Heart left ventricle (tissue), 16 donors: ENCODE measurements at regions not wholly inside any gene's neighbourhood (a gene's known extent, or its start where the extent isn't known, plus 50 kb on each side); places are given as distances from the start of the nearest gene placed in this dataset.
A peak's percentile ranks its signal among the peaks of the same experiment; 100 is the strongest.

ENCODE experiments used
- ATAC-seq, 4 donors: fragments of 200-7000 bp; cut with Tn5 transposase; one replicate each; pipeline ENCODE4 v1.9.1; 2020 to 2022; ENCODE audit warnings: moderate library complexity in 4 of 4, mild to moderate bottlenecking in 3 of 4, moderate number of reproducible peaks in 1 of 4
- DNase-seq, 5 donors: peaks; one replicate each; pipeline ENCODE4 v3.0.0-alpha.2; 2020
- H3K27ac ChIP-seq, 12 donors: fragments of 200-600 bp; sonication (generic) in 4 of 12; one replicate each; pipeline versions ENCODE4 v1.5.0 to v1.8.0; 2016 to 2022; ENCODE audit warnings: mild to moderate bottlenecking in 2 of 12
- H3K27me3 ChIP-seq, 9 donors: fragments of 200-600 bp; sonication (generic) in 2 of 9; one replicate each; pipeline versions ENCODE4 v1.5.1 to v1.8.0; 2016 to 2022; ENCODE audit warnings: mild to moderate bottlenecking in 3 of 9
- H3K36me3 ChIP-seq, 9 donors: fragments of 200-600 bp; sonication (generic) in 2 of 9; one replicate each; pipeline versions ENCODE4 v1.5.0 to v1.8.0; 2018 to 2022; ENCODE audit warnings: mild to moderate bottlenecking in 2 of 9
- H3K4me1 ChIP-seq, 12 donors: fragments of 200-600 bp; sonication (generic) in 4 of 12; one replicate each; pipeline versions ENCODE4 v1.5.0 to v1.8.0; 2016 to 2022; ENCODE audit warnings: mild to moderate bottlenecking in 3 of 12
- H3K4me3 ChIP-seq, 12 donors: fragments of 200-600 bp; sonication (generic) in 4 of 12; one replicate each; pipeline versions ENCODE4 v1.5.0 to v1.8.0; 2017 to 2022; ENCODE audit warnings: mild to moderate bottlenecking in 9 of 12, moderate library complexity in 4 of 12
- H3K9me3 ChIP-seq, 12 donors: fragments of 200-600 bp; sonication (generic) in 4 of 12; one replicate each; pipeline versions ENCODE4 v1.5.0 to v1.8.0; 2016 to 2022; ENCODE audit warnings: mild to moderate bottlenecking in 1 of 12
- POLR2A ChIP-seq, 2 donors: fragments of 450-650 bp; IDR thresholded peaks; one replicate each; pipeline ENCODE4 v1.6.1; 2017; ENCODE audit warnings: antibody characterized with exemption in 2 of 2, mild to moderate bottlenecking in 2 of 2, moderate library complexity in 2 of 2
- WGBS, 4 donors: extraction: QIAGEN DNeasy Blood & Tissue Kit in 2 of 4; methylation state at CpG; one replicate each; pipeline versions ENCODE4 v1.1.5 to v1.1.7; 2013 to 2018; 5-methylcytosine and 5-hydroxymethylcytosine counted together
- intact Hi-C, 10 donors: fragments of 100-400 bp; cut with DNase I; formaldehyde crosslinking; loops; one replicate each; pipeline versions ENCODE4 v1.11.1 to v1.14.2; 2022
- TF ChIP-seq, protein P1 (sequence below), 12 donors: fragments of 200-600 bp; sonication (generic) in 4 of 12; IDR thresholded peaks; one replicate each; pipeline versions ENCODE4 v1.5.0 to v1.8.0; 2018 to 2022; ENCODE audit warnings: antibody characterized with exemption in 12 of 12, mild to moderate bottlenecking in 5 of 12
- donor health status: ischemic (EF 13 %, LVEDD 7.1; RV severe dilation, severe dysfunction).
- donor health status: healthy with polysubstance abuse.
- donor health status: DM: no; HTN: yes; CAD: no.
- donor health status: DM: no; HTN: no; CAD: no.
- donor health status: ischemic (EF 25% LVEDD 6.9; RV normal size, moderate dysfunction).
- donor health status: ischemic (EF 25% LVEDD 5.7; RV mildly dilated, moderate dysfunction).
- donor health status: healthy.
- donor health status: DM: yes; HTN: yes; CAD: no.
- donor health status: ischemic (EF 35%, LVEDD 5.7; RV mildly dilated, moderate dysfunction).
- donor health status: nonischemic (EF 11% LVEDD 7.7; RV severe dilation, severe dysfunction).
- donor health status: DM: yes; HTN: yes; CAD: no.
- donor health status: PGD.
- donor health status: ischemic (EF 29% LVEDD 5.4; RV normal size, mild dysfunction).
- donor health status: nonischemic (EF 23%, LVEDD 6.1; RV moderate dilation, normal function).

DNA sequence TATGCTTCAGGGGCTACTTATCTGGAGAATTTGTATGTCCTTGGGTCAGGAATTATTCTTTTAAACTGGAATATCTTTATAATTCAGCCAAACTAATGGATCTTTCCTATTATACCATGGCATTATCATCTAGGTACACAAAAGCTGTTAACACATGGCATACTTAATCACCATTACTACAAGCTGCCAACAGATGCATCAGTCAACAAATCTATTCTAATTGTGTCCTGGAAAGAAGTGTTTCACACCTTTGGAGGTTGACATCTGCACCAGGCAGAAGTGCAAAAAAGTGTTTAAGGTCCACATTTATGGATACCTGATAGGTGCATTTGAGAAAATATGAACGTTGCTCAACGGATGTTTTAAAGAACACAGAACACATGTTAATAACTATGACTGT lies 470.2 kb upstream of the ADGRL2 start:
- WGBS, 4 donors, result 16 to 61% (median 45%) methylated on average over 2 of the region's 2 CpGs
- DNase-seq (no peak), ATAC-seq (peak in 2 of 4 donors; percentile 41 to 63)
- Histone ChIP-seq H3K4me3 (no peak overlapping the region), H3K9me3 (no peaks in the 10 kb centered on the region), H3K4me1 (peaks cover 0 to 4% (median 0%) of the 10 kb centered on the region in 12 donors), H3K36me3 (no peaks in the 10 kb centered on the region), H3K27ac (no peak overlapping the region), H3K27me3 (no peaks in the 10 kb centered on the region)
- TF ChIP-seq, protein P1, sequence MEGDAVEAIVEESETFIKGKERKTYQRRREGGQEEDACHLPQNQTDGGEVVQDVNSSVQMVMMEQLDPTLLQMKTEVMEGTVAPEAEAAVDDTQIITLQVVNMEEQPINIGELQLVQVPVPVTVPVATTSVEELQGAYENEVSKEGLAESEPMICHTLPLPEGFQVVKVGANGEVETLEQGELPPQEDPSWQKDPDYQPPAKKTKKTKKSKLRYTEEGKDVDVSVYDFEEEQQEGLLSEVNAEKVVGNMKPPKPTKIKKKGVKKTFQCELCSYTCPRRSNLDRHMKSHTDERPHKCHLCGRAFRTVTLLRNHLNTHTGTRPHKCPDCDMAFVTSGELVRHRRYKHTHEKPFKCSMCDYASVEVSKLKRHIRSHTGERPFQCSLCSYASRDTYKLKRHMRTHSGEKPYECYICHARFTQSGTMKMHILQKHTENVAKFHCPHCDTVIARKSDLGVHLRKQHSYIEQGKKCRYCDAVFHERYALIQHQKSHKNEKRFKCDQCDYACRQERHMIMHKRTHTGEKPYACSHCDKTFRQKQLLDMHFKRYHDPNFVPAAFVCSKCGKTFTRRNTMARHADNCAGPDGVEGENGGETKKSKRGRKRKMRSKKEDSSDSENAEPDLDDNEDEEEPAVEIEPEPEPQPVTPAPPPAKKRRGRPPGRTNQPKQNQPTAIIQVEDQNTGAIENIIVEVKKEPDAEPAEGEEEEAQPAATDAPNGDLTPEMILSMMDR (IDR thresholded peaks at IDR 0.05), result no peak
- TF ChIP-seq POLR2A (IDR thresholded peaks at IDR 0.05), result no peak
- intact Hi-C loops, result no loop called here

DNA sequence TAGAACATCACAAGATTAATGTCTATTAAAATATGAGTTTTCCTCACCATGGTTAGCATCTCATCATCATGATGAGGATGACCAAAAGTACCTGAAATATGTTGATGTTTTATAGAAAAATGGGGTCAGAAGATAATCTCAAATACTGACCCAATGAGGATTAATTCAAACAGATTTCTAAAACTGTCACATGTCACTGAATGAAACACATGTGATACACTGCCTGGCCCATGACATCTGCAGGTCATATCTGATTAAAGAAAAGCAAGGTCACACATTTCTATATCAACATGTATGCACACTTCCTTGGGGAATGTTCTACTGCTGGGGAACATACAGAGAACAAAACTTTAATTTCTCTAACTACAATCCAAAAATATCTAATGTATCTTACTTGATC lies 470.6 kb upstream of the ADGRL2 start:
- no peaks in the 10 kb centered on the region for H3K27me3 ChIP-seq
- no peak for DNase-seq
- peaks cover 0 to 4% (median 0%) of the 10 kb centered on the region in 12 donors for H3K4me1 ChIP-seq
- TF ChIP-seq POLR2A (IDR thresholded peaks at IDR 0.05), result no peak
- TF ChIP-seq, protein P1 (IDR thresholded peaks at IDR 0.05), result no peak
- no peaks in the 10 kb centered on the region for H3K36me3 ChIP-seq
- ATAC-seq, result no peak
- H3K27ac ChIP-seq, result no peak overlapping the region
- H3K4me3 ChIP-seq, result no peak overlapping the region
- intact Hi-C loops, result no loop called here
- no peaks in the 10 kb centered on the region for H3K9me3 ChIP-seq

DNA sequence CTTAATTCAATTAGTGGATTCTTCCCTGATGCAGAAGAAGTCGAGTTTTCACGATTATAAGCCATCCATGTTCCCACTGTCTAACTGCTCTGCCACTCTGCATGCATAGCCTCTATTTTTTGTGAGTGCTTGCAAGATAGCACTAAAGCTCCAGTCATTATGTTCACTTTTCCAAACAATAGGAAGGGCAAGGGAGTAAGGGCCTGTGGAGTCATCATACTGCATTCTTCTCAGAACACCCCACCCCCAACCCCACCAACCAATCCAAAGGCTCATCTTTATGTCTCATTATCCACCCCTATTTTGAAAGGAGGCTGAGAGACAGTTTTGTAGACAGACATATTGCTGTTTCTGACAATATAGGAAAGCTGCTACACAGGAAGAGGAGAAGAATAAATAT lies 471.7 kb upstream of the ADGRL2 start:
- WGBS, 4 donors, result 74 to 94% (median 89%) methylated on average over 2 of the region's 2 CpGs
- Histone ChIP-seq H3K36me3 (no peaks in the 10 kb centered on the region), H3K9me3 (no peaks in the 10 kb centered on the region), H3K27ac (no peak overlapping the region), H3K4me3 (no peak overlapping the region), H3K27me3 (no peaks in the 10 kb centered on the region), H3K4me1 (peaks cover 0 to 4% (median 0%) of the 10 kb centered on the region in 12 donors)
- TF ChIP-seq, protein P1 (IDR thresholded peaks at IDR 0.05), result no peak
- no peak for TF ChIP-seq POLR2A (IDR thresholded peaks at IDR 0.05)
- no peak for ATAC-seq
- DNase-seq, result no peak
- intact Hi-C loops, result no loop called here

DNA sequence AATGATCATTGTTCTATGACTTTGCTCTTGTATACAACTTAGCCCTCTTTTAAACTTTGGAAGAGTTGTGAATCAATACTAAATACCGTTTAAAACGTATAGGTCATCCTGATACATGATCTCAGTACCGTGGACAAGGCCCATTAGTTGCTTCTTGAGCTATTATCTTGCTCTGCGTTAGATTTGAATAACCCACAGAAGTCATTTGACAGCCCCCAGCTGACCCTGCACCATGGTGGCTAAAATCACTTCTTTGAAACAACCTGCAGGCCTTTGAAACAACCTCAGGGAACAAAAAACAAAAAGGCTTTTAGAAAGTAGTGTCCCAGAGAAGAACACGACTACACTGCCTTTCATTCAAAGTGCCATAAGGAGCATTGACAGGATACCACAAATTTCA lies 473.0 kb upstream of the ADGRL2 start:
- no peak for TF ChIP-seq POLR2A (IDR thresholded peaks at IDR 0.05)
- TF ChIP-seq, protein P1 (IDR thresholded peaks at IDR 0.05), result no peak
- no peaks in the 10 kb centered on the region for H3K9me3 ChIP-seq
- no peak overlapping the region for H3K4me3 ChIP-seq
- no peak overlapping the region for H3K27ac ChIP-seq
- DNase-seq (no peak), ATAC-seq (no peak)
- no peaks in the 10 kb centered on the region for H3K27me3 ChIP-seq
- 67 to 75% (median 70%) methylated on average over 5 of the region's 5 CpGs for WGBS, 4 donors
- H3K4me1 ChIP-seq, result peaks cover 0 to 4% (median 0%) of the 10 kb centered on the region in 12 donors
- H3K36me3 ChIP-seq, result no peaks in the 10 kb centered on the region
- intact Hi-C loops, result no loop called here
